Thyroid gland (tissue), 4 donors: ENCODE measurements at regions not wholly inside any gene's neighbourhood (a gene's known extent, or its start where the extent isn't known, plus 50 kb on each side); places are given as distances from the start of the nearest gene placed in this dataset.

ENCODE experiments used
- CTCF ChIP-seq, 6 experiments: fragments of 200-600 bp in 3 of 6; fragments of 450-650 bp in 3 of 6; sonication (generic) in 3 of 6; IDR thresholded peaks; one replicate each; pipeline ENCODE4 v1.5.1; 2016 to 2019; ENCODE audit warnings: antibody characterized with exemption in 6 of 6, mild to moderate bottlenecking in 2 of 6, inconsistent platforms in 1 of 6, moderate library complexity in 1 of 6
- POLR2A ChIP-seq, 2 donors: fragments of 450-650 bp; IDR thresholded peaks; one replicate each; pipeline ENCODE4 v1.6.1; 2017; ENCODE audit warnings: antibody characterized with exemption in 2 of 2, mild to moderate bottlenecking in 2 of 2, moderate library complexity in 1 of 2

- TF ChIP-seq CTCF (IDR thresholded peaks at IDR 0.05) (no peak), POLR2A (IDR thresholded peaks at IDR 0.05) (no peak)
Observed at GRCh38 chr12:124227951-124228711, 66.8 kb upstream of the RFLNA start.
